Right forelimb (tissue), 1 donor: ENCODE measurements at regions not wholly inside any gene's neighbourhood (a gene's known extent, or its start where the extent isn't known, plus 50 kb on each side); places are given as distances from the start of the nearest gene placed in this dataset.
A peak's percentile ranks its signal among the peaks of the same experiment; 100 is the strongest.

Experiments used
- DNase-seq: peaks from one replicate; pipeline ENCODE4 v3.0.0-alpha.2; 2018

DNA sequence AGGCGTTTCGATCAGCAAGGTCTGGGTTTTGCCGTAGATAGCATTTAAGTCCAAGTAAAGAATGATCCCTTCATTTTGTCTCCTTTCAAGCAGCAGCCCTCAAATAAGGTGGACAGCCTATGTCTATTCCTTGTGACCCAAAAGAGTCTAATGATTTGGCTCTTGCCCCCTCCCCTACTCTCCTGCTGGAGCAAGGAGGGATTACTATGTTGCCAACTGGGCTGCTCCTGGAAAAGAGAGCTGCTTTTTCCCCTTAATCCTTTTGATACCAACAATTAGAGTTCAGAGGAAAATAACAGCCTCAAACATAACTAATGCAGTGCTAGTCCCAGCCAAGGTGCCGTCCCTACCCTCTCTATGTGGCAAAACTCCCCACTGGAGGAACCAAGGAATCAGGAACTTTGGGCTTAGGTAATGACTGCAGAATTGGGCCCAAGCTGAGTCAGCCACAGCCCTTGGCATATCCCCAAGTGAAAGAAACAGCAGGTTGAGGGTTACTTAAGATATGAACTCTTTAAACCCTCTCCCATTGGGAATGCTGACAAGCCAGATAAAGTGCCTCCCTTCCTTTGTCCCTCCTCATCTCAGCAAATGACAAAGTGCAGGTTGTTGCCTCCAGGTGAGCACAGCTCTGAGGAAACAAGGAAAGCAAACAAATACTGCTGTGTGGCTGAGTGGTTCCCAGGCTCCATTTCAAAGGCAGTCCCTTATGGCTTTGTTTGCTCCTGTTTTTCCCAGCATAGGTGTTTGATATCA lies 643.7 kb downstream of the INHBA start:
- DNase-seq = no peak

DNA sequence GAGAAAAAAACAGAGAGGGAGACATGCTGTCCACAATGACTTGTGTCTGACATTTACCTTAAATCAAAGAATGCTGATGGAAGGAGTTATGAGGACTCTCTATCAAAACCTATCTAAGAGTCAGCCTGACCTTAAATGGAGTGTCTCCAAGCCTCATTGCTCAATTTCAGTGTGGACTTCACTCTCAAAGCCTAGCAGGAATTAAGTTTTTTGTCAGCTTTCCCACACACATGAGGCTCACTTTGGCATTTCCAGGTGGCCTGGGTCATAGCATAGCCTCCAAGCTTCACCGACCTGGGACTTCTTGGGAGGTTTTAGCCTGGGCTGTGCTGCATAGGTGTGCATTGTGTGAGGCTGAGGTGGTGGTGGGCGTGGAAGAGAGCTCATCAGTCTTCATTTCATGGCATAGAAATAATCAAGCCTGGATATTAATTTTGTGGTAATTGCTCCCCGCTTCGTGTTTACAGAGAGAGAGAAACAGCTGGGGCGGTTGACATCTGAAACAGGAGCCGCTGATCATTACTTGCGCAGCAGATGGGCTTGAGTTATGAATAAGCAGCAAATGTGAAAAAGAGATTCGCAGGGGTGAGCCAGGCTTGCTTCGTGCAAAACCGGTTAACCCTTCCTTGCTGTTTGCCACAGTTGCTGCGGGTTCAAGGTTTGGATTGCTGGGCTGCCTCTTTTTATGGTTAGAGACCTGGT lies 647.8 kb downstream of the INHBA start:
- DNase-seq = no peak

GRCh38 chr7:41053820-41054219 lies 649.1 kb downstream of the INHBA start:
- DNase-seq = no peak

- no peak for DNase-seq
These were observed 650.2 kb downstream of the INHBA start for GRCh38 chr7:41052736-41053135.

DNA sequence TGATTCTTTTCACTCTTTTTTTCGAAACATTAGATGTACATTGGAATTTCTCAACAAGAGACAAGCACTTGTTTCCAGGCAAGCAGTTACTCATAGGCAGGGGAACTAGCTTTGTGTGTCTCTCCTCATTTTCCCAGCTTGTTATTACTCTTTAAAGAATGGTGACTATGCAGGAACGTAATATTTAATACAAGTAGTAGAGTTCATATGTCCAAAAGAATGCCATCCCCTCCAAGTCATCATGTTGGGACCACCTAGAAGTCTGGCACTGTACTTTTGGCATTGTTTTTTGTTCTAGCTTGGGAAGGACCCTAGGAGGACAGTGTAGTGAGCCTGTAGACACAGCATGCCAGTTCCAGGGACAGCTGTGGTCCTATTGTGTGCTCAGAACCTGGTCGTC lies 650.7 kb downstream of the INHBA start:
- no peak for DNase-seq

GRCh38 chr7:41051535-41051934 lies 651.4 kb downstream of the INHBA start:
- DNase-seq = peak; percentile 77

DNA sequence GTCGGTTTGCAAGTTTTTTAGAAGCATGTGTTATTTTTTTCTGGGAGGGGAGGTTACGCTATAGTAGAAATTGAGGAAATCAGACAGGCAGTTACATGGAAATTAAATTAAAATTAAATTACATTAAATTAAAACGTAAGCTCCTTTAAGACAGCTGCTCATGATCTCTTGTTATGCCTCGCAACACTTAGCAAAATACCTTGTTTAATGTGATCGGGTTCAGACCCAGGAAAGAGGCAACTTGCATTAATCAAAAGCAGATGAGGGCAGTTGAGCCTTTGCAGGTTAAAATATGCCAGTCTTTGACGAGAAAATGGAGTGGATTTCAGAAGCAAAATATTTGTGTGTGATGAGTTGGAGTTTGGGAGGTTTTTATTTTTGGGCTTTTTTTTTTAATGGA lies 651.8 kb downstream of the INHBA start:
- DNase-seq = no peak

- DNase-seq = no peak
These were observed 654.1 kb downstream of the INHBA start for GRCh38 chr7:41048771-41049170.

DNA sequence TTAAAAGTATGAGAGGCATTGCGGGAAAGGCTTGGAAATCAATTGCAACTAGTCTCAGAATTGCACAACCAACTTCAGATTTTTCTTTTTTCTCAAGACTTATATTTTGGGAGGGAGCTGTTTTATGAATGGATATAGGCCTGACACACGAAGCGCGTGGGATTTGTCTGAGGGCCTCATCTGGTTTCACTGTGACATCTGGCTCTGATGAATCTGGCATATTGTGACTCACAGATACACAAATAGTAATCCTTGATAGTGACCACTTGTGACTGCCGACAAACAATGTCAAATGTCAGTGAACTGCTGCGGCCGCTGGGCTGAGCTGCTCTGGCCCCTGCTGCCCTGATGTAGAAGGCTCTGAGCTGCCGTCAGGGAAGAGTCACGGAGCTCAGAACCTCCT lies 655.1 kb downstream of the INHBA start:
- no peak for DNase-seq

GRCh38 chr7:41047211-41047610 lies 655.7 kb downstream of the INHBA start:
- no peak for DNase-seq

GRCh38 chr7:41046776-41047175 lies 656.1 kb downstream of the INHBA start:
- no peak for DNase-seq

GRCh38 chr7:41046221-41046761 lies 656.6 kb downstream of the INHBA start:
- no peak for DNase-seq

DNA sequence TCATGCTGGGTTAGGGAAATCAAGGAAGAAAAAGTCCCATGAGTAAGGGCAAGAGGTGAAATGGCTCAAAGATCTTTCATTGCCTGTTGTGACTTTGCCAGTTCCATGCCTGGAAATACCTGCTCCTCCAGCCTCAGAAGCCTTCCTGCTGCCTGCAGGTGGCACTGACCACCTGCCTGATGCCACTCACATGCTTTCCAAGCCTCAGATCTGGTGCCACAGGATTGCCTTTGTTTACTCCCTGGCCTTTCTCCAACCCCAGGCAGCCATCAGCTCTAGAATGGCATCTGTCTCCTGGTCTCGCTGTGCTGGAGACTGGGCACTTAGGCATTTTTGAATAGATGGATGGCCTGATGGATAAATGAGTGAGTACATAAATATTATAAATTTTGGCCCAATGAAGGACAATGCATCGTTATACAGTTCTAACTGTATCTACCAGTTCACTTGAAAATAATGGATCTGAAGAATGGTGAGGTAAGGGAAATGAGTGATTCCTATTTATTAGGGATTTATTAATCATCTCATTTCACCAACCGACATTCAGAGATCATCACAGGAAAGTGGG lies 657.2 kb downstream of the INHBA start:
- no peak for DNase-seq

DNA sequence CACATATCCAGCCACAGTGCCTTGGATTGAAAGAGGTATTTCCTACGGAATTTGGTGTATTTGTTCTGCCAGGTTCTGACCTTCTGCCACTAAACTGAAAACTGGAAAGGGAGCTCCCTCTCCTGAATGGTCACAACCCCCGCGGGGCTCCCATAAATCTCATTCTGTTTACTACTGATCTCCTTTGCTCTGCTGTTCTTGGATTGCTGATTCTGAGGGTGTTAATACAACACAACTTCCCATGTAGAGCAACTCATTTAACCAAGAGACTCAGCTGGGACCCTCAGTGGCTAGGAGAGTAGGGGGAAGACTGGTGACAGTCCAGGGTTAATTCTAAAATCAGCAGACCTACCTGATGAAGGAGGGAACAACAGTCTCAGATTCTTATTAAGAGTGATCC lies 662.9 kb downstream of the INHBA start:
- DNase-seq = no peak

DNA sequence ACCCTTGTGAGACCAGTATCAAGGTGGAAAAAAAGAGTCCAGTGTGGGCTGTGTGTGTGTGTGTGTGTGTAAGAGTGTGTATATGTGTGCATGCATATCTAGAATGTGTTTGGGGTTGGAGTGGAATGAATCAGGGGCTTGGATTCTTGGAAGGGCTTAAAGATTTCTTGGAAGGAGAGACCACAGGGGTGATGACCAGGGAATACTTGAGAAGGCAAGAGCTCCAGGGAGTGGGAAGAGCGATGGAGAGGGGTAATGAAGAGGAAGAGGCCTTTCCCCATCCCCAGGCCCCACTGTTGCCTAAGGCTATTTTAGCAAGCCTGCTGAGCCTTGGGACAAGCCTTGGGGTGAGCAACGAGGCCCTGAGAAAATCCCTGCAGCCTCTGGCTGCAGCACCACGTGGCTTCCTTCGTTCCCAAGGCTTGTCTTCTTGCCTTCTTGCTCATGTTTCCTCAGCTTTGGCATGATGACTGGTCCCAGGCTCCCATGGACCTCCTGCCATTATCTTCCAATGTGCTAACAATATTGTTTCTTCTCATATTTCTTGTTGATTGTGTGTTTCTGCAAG lies 663.4 kb downstream of the INHBA start:
- no peak for DNase-seq

- no peak for DNase-seq
These were observed 664.7 kb downstream of the INHBA start for GRCh38 chr7:41038211-41038610.

DNA sequence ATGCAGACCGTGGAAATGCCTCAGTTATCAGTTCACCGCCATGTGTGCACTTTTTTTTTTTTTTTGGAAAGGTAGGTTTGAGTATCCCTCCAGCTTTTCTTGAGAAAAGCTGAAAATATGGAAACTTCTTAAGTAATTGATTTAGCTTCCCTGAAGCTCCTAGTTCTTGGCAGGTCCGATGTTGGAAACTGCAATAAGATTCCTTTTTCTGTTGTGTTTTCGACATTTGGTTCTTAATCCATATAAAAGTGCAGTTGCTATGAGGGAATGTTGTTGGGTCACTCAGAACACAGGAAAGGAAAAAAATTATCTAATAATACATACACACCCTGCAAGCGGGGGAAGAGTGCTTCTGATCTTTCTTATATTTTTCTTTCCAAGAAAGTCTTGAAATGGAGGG lies 665.2 kb downstream of the INHBA start:
- no peak for DNase-seq

- DNase-seq = no peak
These were observed 667.1 kb downstream of the INHBA start for GRCh38 chr7:41035794-41036193.

GRCh38 chr7:41033500-41033899 lies 669.4 kb downstream of the INHBA start:
- DNase-seq = no peak

GRCh38 chr7:41030673-41031072 lies 672.2 kb downstream of the INHBA start:
- no peak for DNase-seq

GRCh38 chr7:41029072-41029499 lies 673.8 kb downstream of the INHBA start:
- no peak for DNase-seq

DNA sequence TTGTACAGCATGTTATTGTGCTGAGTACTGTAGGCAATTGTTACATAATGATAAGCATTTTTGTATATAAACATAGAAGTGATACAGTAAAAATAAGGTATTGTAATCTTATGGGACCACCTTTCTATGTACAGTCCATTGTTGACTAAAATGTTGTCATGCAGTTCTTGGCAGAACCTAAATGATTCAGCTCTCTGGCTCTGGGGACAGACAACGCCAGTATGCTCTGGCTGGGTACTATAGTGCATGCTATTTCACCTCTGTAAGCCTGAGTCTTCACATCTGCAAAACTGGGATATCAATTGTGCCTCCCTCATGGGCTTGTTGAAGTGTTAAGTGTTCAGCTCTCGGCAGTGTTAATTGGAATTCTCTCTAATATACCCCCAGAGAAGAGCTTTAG lies 674.3 kb downstream of the INHBA start:
- DNase-seq = no peak

DNA sequence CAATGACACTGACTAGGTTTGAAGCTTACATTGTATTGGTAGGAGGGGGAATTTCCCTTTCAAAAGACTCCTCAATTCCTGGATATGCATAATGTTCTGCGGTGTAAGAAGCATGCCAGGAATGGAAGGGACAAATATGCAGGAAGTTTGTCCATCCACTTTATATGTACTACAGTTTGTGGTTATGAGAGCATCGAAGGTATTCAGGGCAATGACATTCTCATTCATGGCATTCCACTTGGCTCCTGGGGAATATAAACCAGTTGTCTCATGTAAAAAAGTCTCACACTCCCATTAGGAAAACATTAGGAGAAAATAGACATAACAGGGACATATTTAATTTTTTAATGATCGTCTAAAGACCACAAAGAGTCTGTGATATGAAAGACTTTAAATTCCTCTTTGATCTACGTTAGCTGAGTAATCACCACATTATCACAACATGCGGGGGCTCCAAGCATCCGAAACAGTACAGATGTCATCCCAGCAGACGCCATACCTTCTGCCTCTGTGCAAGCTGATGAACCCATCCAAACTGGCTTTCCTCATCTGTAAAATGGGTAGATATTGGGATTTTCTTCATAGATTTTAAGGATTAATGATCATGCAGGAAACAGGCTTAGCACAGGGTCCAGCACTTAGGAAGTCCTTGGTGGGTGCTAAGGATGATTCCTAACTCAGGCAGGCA lies 675.3 kb downstream of the INHBA start:
- no peak for DNase-seq
